ENCODE measurements at regions not wholly inside any gene's neighbourhood (a gene's known extent, or its start where the extent isn't known, plus 50 kb on each side); places are given as distances from the start of the nearest gene placed in this dataset.

DNA sequence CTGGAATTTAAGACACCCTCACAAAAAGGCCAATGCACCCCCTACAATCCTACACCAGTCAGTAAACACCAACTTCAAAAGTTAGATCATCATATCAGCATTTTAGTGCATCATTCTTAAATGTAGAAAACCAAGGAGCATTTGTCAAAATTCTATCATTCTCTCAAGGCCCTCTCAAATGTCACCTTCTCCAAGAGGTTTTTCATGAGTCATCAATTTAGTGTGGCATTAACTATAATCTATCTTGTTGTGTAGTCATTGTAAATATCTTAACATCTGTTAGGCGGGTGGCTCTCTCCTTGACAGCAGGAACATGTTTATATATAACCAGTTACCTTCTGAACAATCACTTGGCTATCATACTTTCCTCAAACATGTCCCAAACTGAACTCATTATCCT is 62.1 kb upstream of the G2E3 start:
- TF ChIP-seq, protein P1, sequence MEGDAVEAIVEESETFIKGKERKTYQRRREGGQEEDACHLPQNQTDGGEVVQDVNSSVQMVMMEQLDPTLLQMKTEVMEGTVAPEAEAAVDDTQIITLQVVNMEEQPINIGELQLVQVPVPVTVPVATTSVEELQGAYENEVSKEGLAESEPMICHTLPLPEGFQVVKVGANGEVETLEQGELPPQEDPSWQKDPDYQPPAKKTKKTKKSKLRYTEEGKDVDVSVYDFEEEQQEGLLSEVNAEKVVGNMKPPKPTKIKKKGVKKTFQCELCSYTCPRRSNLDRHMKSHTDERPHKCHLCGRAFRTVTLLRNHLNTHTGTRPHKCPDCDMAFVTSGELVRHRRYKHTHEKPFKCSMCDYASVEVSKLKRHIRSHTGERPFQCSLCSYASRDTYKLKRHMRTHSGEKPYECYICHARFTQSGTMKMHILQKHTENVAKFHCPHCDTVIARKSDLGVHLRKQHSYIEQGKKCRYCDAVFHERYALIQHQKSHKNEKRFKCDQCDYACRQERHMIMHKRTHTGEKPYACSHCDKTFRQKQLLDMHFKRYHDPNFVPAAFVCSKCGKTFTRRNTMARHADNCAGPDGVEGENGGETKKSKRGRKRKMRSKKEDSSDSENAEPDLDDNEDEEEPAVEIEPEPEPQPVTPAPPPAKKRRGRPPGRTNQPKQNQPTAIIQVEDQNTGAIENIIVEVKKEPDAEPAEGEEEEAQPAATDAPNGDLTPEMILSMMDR (IDR thresholded peaks at IDR 0.05): no peak
- no peak for TF ChIP-seq EP300 (IDR thresholded peaks at IDR 0.05)

Measured in ovary (tissue), 3 donors.